GM12873 (cell line): ENCODE measurements at regions not wholly inside any gene's neighbourhood (a gene's known extent, or its start where the extent isn't known, plus 50 kb on each side); places are given as distances from the start of the nearest gene placed in this dataset.

Source experiments
- CTCF ChIP-seq: IDR thresholded peaks from 2 replicates; pipeline ENCODE4 v1.5.1; 2012; ENCODE audit warnings: low read depth, mild to moderate bottlenecking, moderate library complexity, low read length, control low read depth; ENCODE audit not compliant: insufficient read depth; ENCODE audit errors: missing control alignments

- TF ChIP-seq CTCF: no peak
Observed at GRCh38 chr7:93813514-93813913, 77.0 kb downstream of the TFPI2 start.

- no peak for TF ChIP-seq CTCF
Observed at GRCh38 chr7:93812061-93812460, 78.5 kb downstream of the TFPI2 start.

GRCh38 chr7:93811198-93811597, 79.4 kb downstream of the TFPI2 start:
- TF ChIP-seq CTCF: no peak

- no peak for TF ChIP-seq CTCF
Observed at GRCh38 chr7:93810561-93810960, 80.0 kb downstream of the TFPI2 start.

GRCh38 chr7:93804726-93805125, 85.8 kb downstream of the TFPI2 start:
- no peak for TF ChIP-seq CTCF

- TF ChIP-seq CTCF: peak; percentile 40
Observed at GRCh38 chr7:93799750-93800357, 90.7 kb downstream of the TFPI2 start.

GRCh38 chr7:93779115-93779514, 111.4 kb downstream of the TFPI2 start:
- no peak for TF ChIP-seq CTCF
